ENCODE measurements at regions not wholly inside any gene's neighbourhood (a gene's known extent, or its start where the extent isn't known, plus 50 kb on each side); places are given as distances from the start of the nearest gene placed in this dataset.

GRCh38 chr21:35135481-35135880 is 86.4 kb upstream of the RUNX1 start:
- TF ChIP-seq CTCF (IDR thresholded peaks at IDR 0.05), result no peak
- TF ChIP-seq POLR2A (IDR thresholded peaks at IDR 0.05), result no peak
